OCI-LY7 (cell line): ENCODE measurements at regions not wholly inside any gene's neighbourhood (a gene's known extent, or its start where the extent isn't known, plus 50 kb on each side); places are given as distances from the start of the nearest gene placed in this dataset.

Experiments used
- BruUV-seq: library from RNA; stranded (reverse); fragments of 400-500 nt; replicated peaks from 2 replicates; lab custom pipeline; 2021; lab: Mats Ljungman, UMichigan
- CTCF ChIA-PET: fragments of 300-600 bp; sonication (Branson Sonifier 250); formaldehyde crosslinking; loops from one replicate; lab custom pipeline; 2022; ENCODE audit warnings: antibody characterized with exemption; ENCODE audit not compliant: unreplicated experiment; lab: Charles Lee
- POLR2A ChIA-PET: fragments of 300-600 bp; sonication (Branson Sonifier 250); formaldehyde crosslinking; loops from one replicate; lab custom pipeline; 2022; ENCODE audit warnings: antibody characterized with exemption; lab: Charles Lee
- DNase-seq: peaks from one replicate; pipeline ENCODE4 v3.0.0-alpha.2; 2015; ENCODE audit warnings: low spot score
- H2AFZ ChIP-seq: fragments of 200-600 bp; sonication (generic), shearing (Covaris generic); 2 replicates; pipeline ENCODE4 v1.6.1; 2014; ENCODE audit warnings: mild to moderate bottlenecking, antibody characterized with exemption, low read length, moderate library complexity
- H3K27ac ChIP-seq: fragments of 200-600 bp; sonication (generic); 2 replicates; pipeline ENCODE4 v1.5.1; 2014; ENCODE audit warnings: mixed run types, low read depth, mild to moderate bottlenecking, moderate library complexity, low read length, inconsistent platforms; ENCODE audit not compliant: poor library complexity, severe bottlenecking
- H3K36me3 ChIP-seq: fragments of 200-600 bp; sonication (generic); 2 replicates; pipeline ENCODE4 v1.6.1; 2014; ENCODE audit warnings: mild to moderate bottlenecking, antibody characterized with exemption, low read length, moderate library complexity, mixed read lengths; ENCODE audit not compliant: insufficient read depth
- H3K4me1 ChIP-seq: fragments of 200-600 bp; sonication (generic); 2 replicates; pipeline ENCODE4 v1.5.1; 2014; ENCODE audit warnings: mild to moderate bottlenecking, low read length; ENCODE audit not compliant: insufficient read depth, poor library complexity, severe bottlenecking
- H3K4me2 ChIP-seq: fragments of 200-600 bp; sonication (generic); 2 replicates; pipeline ENCODE4 v1.6.1; 2014; ENCODE audit warnings: mild to moderate bottlenecking, low read length
- H3K4me3 ChIP-seq: fragments of 200-600 bp; sonication (generic); 2 replicates; pipeline ENCODE4 v1.5.1; 2014; ENCODE audit warnings: mild to moderate bottlenecking, low read depth, low read length; ENCODE audit not compliant: poor library complexity, severe bottlenecking
- H3K79me2 ChIP-seq: fragments of 200-600 bp; sonication (generic); 2 replicates; pipeline ENCODE4 v1.6.1; 2016; ENCODE audit warnings: low read depth, mild to moderate bottlenecking, low read length, moderate library complexity, mixed read lengths; ENCODE audit not compliant: insufficient read depth
- H3K9me2 ChIP-seq: fragments of 200-600 bp; sonication (generic); 2 replicates; pipeline ENCODE4 v1.6.1; 2016; ENCODE audit warnings: mild to moderate bottlenecking, low read length, mixed read lengths; ENCODE audit not compliant: insufficient read depth
- H3K9me3 ChIP-seq: fragments of 200-600 bp; sonication (generic); 2 replicates; pipeline ENCODE4 v1.6.1; 2014; ENCODE audit warnings: mild to moderate bottlenecking, mixed run types, low read length, mixed read lengths
- H4K20me1 ChIP-seq: fragments of 200-600 bp; sonication (generic); 2 replicates; pipeline ENCODE4 v1.6.1; 2014; ENCODE audit warnings: mild to moderate bottlenecking, antibody characterized with exemption, low read length, moderate library complexity, mixed read lengths; ENCODE audit not compliant: insufficient read depth
- EZH2phosphoT487 ChIP-seq: fragments of 200-600 bp; sonication (generic); IDR thresholded peaks from 2 replicates; pipeline ENCODE4 v1.6.1; 2018; ENCODE audit warnings: low read depth, borderline replicate concordance, mild to moderate bottlenecking, mixed run types, antibody characterized with exemption, low read length, moderate library complexity, mixed read lengths
- intact Hi-C: fragments of 100-400 bp; cut with micrococcal nuclease; formaldehyde crosslinking; loops from one replicate; pipeline ENCODE4 v1.10.0; 2022; ENCODE audit not compliant: unreplicated experiment
- TF ChIP-seq, protein P1 (sequence below): fragments of 200-600 bp; sonication (generic); conservative IDR thresholded peaks from 2 replicates; pipeline ENCODE4 v1.5.1; 2014; ENCODE audit warnings: mild to moderate bottlenecking, antibody characterized with exemption, low read length, moderate library complexity, mixed read lengths

DNA sequence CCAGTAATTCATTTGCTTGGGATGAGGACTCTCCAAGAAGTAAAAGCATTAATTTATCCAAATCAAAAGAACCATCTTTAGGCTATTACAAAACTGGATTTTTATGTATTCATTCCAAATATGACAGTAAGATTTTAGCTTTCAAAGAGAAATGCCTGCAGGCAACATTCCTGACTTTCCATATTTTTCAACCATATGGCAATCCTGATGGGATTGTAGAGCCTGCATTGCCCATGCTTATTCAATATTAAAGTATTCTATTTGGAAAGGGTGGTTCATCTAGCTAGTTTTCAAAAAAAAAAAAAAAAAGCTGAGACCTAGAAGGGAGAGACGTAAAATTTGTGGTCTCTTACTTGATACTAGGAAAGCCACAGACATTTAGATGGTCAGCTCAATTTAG lies 1253.7 kb downstream of the LRFN5 start:
- no TSS peak for BruUV-seq
- Histone ChIP-seq H3K27ac (no peak overlapping the region), H3K9me3 (no peaks in the 10 kb centered on the region), H3K4me1 (no peaks in the 10 kb centered on the region), H4K20me1 (no peaks in the 10 kb centered on the region), H2AFZ (no peak overlapping the region), H3K4me3 (no peak overlapping the region), H3K4me2 (no peak overlapping the region), H3K36me3 (no peaks in the 10 kb centered on the region), H3K9me2 (no peaks in the 10 kb centered on the region), H3K79me2 (no peaks in the 10 kb centered on the region)
- CTCF ChIA-PET: no interaction called here
- POLR2A ChIA-PET: interaction anchor here (0.6 kb wide), 1 partner anchor 147 kb away, joined by 6 read pairs; no protein-coding TSS in a partner anchor
- no peak for DNase-seq
- TF ChIP-seq EZH2phosphoT487: no peak
- TF ChIP-seq, protein P1, sequence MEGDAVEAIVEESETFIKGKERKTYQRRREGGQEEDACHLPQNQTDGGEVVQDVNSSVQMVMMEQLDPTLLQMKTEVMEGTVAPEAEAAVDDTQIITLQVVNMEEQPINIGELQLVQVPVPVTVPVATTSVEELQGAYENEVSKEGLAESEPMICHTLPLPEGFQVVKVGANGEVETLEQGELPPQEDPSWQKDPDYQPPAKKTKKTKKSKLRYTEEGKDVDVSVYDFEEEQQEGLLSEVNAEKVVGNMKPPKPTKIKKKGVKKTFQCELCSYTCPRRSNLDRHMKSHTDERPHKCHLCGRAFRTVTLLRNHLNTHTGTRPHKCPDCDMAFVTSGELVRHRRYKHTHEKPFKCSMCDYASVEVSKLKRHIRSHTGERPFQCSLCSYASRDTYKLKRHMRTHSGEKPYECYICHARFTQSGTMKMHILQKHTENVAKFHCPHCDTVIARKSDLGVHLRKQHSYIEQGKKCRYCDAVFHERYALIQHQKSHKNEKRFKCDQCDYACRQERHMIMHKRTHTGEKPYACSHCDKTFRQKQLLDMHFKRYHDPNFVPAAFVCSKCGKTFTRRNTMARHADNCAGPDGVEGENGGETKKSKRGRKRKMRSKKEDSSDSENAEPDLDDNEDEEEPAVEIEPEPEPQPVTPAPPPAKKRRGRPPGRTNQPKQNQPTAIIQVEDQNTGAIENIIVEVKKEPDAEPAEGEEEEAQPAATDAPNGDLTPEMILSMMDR: no peak
- intact Hi-C loops: no loop called here

DNA sequence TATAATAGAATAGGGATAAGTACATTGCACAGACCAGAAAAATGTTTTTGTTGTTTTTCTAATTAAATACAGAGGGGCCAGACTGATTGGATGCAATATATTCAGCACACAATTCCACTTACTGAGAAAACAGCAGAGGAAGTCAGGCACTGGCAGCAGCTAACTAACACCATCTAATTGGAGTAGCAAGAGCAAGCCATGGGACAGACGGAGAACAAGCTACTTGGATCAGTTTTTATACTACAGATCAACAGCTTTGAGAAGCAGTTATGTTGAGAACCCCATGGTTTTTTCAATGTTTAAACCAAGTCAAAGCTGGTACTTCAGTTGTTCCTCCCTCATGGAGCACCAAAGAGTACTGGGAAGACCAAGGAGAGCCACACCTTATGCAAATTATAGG lies 1249.4 kb downstream of the LRFN5 start:
- Histone ChIP-seq H3K79me2 (no peaks in the 10 kb centered on the region), H2AFZ (no peak overlapping the region), H4K20me1 (no peaks in the 10 kb centered on the region), H3K4me3 (no peak overlapping the region), H3K4me1 (no peaks in the 10 kb centered on the region), H3K9me3 (no peaks in the 10 kb centered on the region), H3K27ac (no peak overlapping the region), H3K9me2 (no peaks in the 10 kb centered on the region), H3K4me2 (no peak overlapping the region), H3K36me3 (no peaks in the 10 kb centered on the region)
- intact Hi-C loops: no loop called here
- no peak for TF ChIP-seq EZH2phosphoT487
- TF ChIP-seq, protein P1: no peak
- DNase-seq: no peak
- POLR2A ChIA-PET: no interaction called here
- BruUV-seq: no TSS peak
- CTCF ChIA-PET: no interaction called here

DNA sequence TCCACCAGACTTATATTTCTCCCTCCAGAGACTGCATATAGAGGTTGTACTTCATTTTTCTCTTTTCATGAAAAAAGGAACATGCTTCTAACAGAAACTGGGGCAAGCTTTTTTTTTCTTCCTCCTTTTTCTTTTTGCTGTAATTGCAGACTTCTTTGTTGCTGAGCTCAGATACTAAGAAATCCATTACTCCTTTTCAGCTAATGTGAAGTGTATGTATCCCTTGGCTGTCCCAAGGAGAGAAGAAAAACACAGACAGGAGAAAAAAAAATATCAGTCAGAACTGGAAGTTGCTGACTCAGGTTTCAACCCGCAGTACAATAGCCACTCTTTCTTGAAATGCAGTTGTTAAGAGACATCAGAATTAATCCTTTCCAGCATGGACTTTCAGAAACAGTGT lies 1248.4 kb downstream of the LRFN5 start:
- Histone ChIP-seq H3K9me3 (no peaks in the 10 kb centered on the region), H4K20me1 (no peaks in the 10 kb centered on the region), H3K36me3 (no peaks in the 10 kb centered on the region), H2AFZ (no peak overlapping the region), H3K4me2 (no peak overlapping the region), H3K27ac (no peak overlapping the region), H3K79me2 (no peaks in the 10 kb centered on the region), H3K4me3 (no peak overlapping the region), H3K4me1 (no peaks in the 10 kb centered on the region), H3K9me2 (no peaks in the 10 kb centered on the region)
- no peak for TF ChIP-seq EZH2phosphoT487
- TF ChIP-seq, protein P1: no peak
- intact Hi-C loops: no loop called here
- POLR2A ChIA-PET: no interaction called here
- no peak for DNase-seq
- no TSS peak for BruUV-seq
- CTCF ChIA-PET: no interaction called here
